DND-41 (cell line): ENCODE measurements at regions not wholly inside any gene's neighbourhood (a gene's known extent, or its start where the extent isn't known, plus 50 kb on each side); places are given as distances from the start of the nearest gene placed in this dataset.

Experiments used
- ATAC-seq: fragments of 200-7000 bp; cut with Tn5 transposase; 3 replicates; pipeline ENCODE4 v1.9.1; 2021; ENCODE audit warnings: low read depth; ENCODE audit not compliant: insufficient read depth
- DNase-seq: peaks from one replicate; pipeline ENCODE4 v3.0.0-alpha.2; 2020
- H2AFZ ChIP-seq: 2 replicates; pipeline ENCODE4 v1.6.0; 2012; ENCODE audit warnings: low read depth, low read length
- H3K27ac ChIP-seq: 2 replicates; pipeline ENCODE4 v1.5.1; 2012; ENCODE audit warnings: low read length, inconsistent platforms
- H3K27me3 ChIP-seq: fragments of 200-600 bp; sonication (generic); 2 replicates; pipeline ENCODE4 v1.6.0; 2012; ENCODE audit warnings: low read length, mild to moderate bottlenecking, inconsistent platforms; ENCODE audit not compliant: insufficient read depth, poor library complexity
- H3K36me3 ChIP-seq: 2 replicates; pipeline ENCODE4 v1.5.1; 2012; ENCODE audit warnings: low read length, inconsistent platforms; ENCODE audit not compliant: insufficient read depth
- H3K4me1 ChIP-seq: 2 replicates; pipeline ENCODE4 v1.5.1; 2012; ENCODE audit warnings: mild to moderate bottlenecking, low read length; ENCODE audit not compliant: insufficient read depth
- H3K4me2 ChIP-seq: 2 replicates; pipeline ENCODE4 v1.6.0; 2012; ENCODE audit warnings: mild to moderate bottlenecking, moderate library complexity, low read length, inconsistent platforms; ENCODE audit not compliant: insufficient read depth
- H3K4me3 ChIP-seq, 2 experiments: fragments of 200-600 bp in 1 of 2; shearing (Covaris generic) in 1 of 2; 2 replicates each; pipeline ENCODE4 v1.5.1; 2012 to 2016; ENCODE audit warnings: inconsistent platforms in 2 of 2, low read length in 2 of 2, mild to moderate bottlenecking in 2 of 2, low read depth in 1 of 2, moderate library complexity in 1 of 2
- H3K79me2 ChIP-seq: 2 replicates; pipeline ENCODE4 v1.6.0; 2012; ENCODE audit warnings: low read length, inconsistent platforms; ENCODE audit not compliant: insufficient read depth
- H3K9ac ChIP-seq: 2 replicates; pipeline ENCODE4 v1.6.0; 2012; ENCODE audit warnings: low read depth, mild to moderate bottlenecking, inconsistent platforms, low read length, moderate library complexity
- H3K9me3 ChIP-seq: 2 replicates; pipeline ENCODE4 v1.5.1; 2012; ENCODE audit warnings: low read length, moderate library complexity, mild to moderate bottlenecking, inconsistent platforms; ENCODE audit not compliant: insufficient read depth, severe bottlenecking
- H4K20me1 ChIP-seq: 2 replicates; pipeline ENCODE4 v1.6.0; 2012; ENCODE audit warnings: low read length; ENCODE audit not compliant: insufficient read depth
- CTCF ChIP-seq: IDR thresholded peaks from 2 replicates; pipeline ENCODE4 v1.5.1; 2012; ENCODE audit warnings: borderline replicate concordance, low read length, moderate library complexity, mild to moderate bottlenecking; ENCODE audit not compliant: poor library complexity, severe bottlenecking; ENCODE audit errors: extremely low read depth
- EZH2 ChIP-seq: IDR thresholded peaks from 3 replicates; pipeline ENCODE4 v1.6.1; 2012; ENCODE audit warnings: borderline replicate concordance, low read depth, mild to moderate bottlenecking, moderate library complexity, low read length, inconsistent platforms; ENCODE audit not compliant: severe bottlenecking

DNA sequence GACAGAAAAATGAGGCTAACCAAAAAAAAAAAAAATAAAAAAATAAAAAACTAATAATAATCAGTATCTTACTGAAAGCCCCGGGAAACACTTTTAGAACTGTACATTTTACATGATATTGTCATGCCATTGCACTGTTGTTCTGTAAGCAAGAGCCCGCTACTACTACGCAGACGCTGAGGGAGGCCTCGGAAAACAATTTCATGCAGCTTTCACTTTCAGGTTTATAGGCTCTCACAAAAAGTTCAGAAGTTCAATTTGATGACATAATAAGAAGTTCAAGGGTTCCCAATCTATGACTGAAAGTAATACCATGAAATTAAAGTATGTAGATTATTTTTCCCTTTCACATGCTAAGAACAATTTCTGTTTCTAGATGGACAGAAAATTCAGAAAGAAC lies 318.3 kb upstream of the ITGA1 start:
- no peaks in the 10 kb centered on the region for H3K36me3 ChIP-seq
- H3K4me3 ChIP-seq: no peak overlapping the region
- TF ChIP-seq EZH2: no peak
- no peak for TF ChIP-seq CTCF
- H3K4me1 ChIP-seq: peaks cover 22% of the 10 kb centered on the region
- DNase-seq (peak; percentile 57), ATAC-seq (peak; percentile 85)
- peak overlapping the region; percentile 36 for H3K9ac ChIP-seq
- H3K79me2 ChIP-seq: no peaks in the 10 kb centered on the region
- H3K4me2 ChIP-seq: peak overlapping the region; percentile 27; the same call in 1 of the 2 replicates
- H4K20me1 ChIP-seq: no peaks in the 10 kb centered on the region
- H3K27me3 ChIP-seq: no peaks in the 10 kb centered on the region
- H3K9me3 ChIP-seq: no peaks in the 10 kb centered on the region
- H2AFZ ChIP-seq: peak overlapping the region; percentile 67
- H3K27ac ChIP-seq: peak overlapping the region; percentile 69

DNA sequence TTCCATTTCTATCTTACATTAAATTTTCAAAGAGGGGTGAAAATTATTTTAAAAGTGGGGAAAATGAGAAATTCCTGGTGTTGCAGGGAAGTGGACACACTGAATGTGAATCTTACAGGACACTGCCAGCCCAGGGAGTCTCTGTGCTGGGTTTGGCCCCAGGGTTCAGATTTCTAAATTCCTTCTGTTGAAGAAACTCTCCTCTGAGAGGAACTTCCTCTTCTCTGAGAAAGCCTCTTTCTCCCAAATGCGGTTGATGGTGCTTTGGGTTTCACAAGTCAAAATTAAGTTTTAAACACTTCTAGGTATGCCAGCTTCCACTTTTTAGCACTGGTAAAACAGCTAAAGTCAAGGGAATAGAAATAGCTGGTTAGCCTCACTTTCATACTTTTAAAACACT lies 317.9 kb upstream of the ITGA1 start:
- peaks cover 22% of the 10 kb centered on the region for H3K4me1 ChIP-seq
- DNase-seq (peak; percentile 28), ATAC-seq (peak; percentile 72)
- H3K79me2 ChIP-seq: no peaks in the 10 kb centered on the region
- H3K9me3 ChIP-seq: no peaks in the 10 kb centered on the region
- H2AFZ ChIP-seq: peak overlapping the region; percentile 67
- no peaks in the 10 kb centered on the region for H3K36me3 ChIP-seq
- H3K4me2 ChIP-seq: peak overlapping the region; percentile 27; the same call in 1 of the 2 replicates
- H3K27me3 ChIP-seq: no peaks in the 10 kb centered on the region
- no peaks in the 10 kb centered on the region for H4K20me1 ChIP-seq
- H3K4me3 ChIP-seq: no peak overlapping the region
- peak overlapping the region; percentile 69 for H3K27ac ChIP-seq
- TF ChIP-seq EZH2: no peak
- no peak for TF ChIP-seq CTCF
- peak overlapping the region; percentile 36 for H3K9ac ChIP-seq

- H3K79me2 ChIP-seq: no peaks in the 10 kb centered on the region
- no peak overlapping the region for H2AFZ ChIP-seq
- no peaks in the 10 kb centered on the region for H3K9me3 ChIP-seq
- H3K4me1 ChIP-seq: no peaks in the 10 kb centered on the region
- TF ChIP-seq EZH2 (no peak), CTCF (no peak)
- no peaks in the 10 kb centered on the region for H3K27me3 ChIP-seq
- H3K36me3 ChIP-seq: no peaks in the 10 kb centered on the region
- no peak overlapping the region for H3K9ac ChIP-seq
- no peak for DNase-seq
- no peak overlapping the region for H3K4me3 ChIP-seq
- H3K27ac ChIP-seq: no peak overlapping the region
- H3K4me2 ChIP-seq: no peak overlapping the region
- no peaks in the 10 kb centered on the region for H4K20me1 ChIP-seq
- no peak for ATAC-seq
These were observed 311.4 kb upstream of the ITGA1 start for GRCh38 chr5:52476346-52476745.

DNA sequence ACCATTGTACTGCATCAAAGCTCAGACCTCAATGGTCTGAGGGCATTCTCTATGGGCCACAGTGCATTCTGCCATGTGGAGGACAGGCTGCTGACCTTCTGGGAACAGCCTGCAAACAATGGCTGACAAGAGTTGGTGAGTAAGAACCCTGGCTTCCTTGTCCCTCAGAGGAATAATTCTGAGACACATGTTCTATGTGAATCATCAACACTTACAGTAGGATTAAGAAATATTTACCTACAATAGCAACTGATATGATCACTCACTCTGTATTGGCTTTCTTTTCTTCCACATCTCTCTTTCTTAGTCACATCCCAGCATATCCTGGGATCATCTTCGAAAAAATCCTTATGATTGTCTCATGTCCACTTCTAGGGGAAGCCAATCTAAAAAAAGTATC lies 306.5 kb upstream of the ITGA1 start:
- Histone ChIP-seq H2AFZ (no peak overlapping the region), H3K79me2 (no peaks in the 10 kb centered on the region), H3K9me3 (no peaks in the 10 kb centered on the region), H3K4me3 (no peak overlapping the region), H3K4me1 (no peaks in the 10 kb centered on the region), H3K4me2 (no peak overlapping the region), H4K20me1 (no peaks in the 10 kb centered on the region), H3K9ac (no peak overlapping the region), H3K27ac (no peak overlapping the region), H3K27me3 (no peaks in the 10 kb centered on the region), H3K36me3 (no peaks in the 10 kb centered on the region)
- ATAC-seq (no peak), DNase-seq (no peak)
- TF ChIP-seq CTCF: no peak
- no peak for TF ChIP-seq EZH2
